Pancreas (tissue), 10 donors: ENCODE measurements at regions not wholly inside any gene's neighbourhood (a gene's known extent, or its start where the extent isn't known, plus 50 kb on each side); places are given as distances from the start of the nearest gene placed in this dataset.

ENCODE experiments used
- ATAC-seq, 4 donors: fragments of 200-7000 bp; cut with Tn5 transposase; one replicate each; pipeline versions ENCODE4 v1.8.0 to v1.9.1; 2020; ENCODE audit warnings: mild to moderate bottlenecking in 4 of 4, moderate library complexity in 4 of 4
- DNase-seq, 6 donors: peaks; one replicate each; pipeline ENCODE4 v3.0.0-alpha.2; 2020
- FAIRE-seq: peaks from 2 replicates; lab custom pipeline; 2012; peaks lifted over from hg19 to GRCh38; lab: Jason Lieb, UNC
- H3K27ac ChIP-seq, 4 donors: fragments of 200-600 bp; sonication (generic); 1 replicate in 3 of 4; 2 replicates in 1 of 4; pipeline versions ENCODE4 v1.5.0 to v1.8.0; 2020
- H3K27me3 ChIP-seq, 4 donors: fragments of 200-600 bp; one replicate each; pipeline ENCODE4 v1.8.0; 2021
- H3K36me3 ChIP-seq, 3 donors: fragments of 200-600 bp; sonication (generic) in 1 of 3; one replicate each; pipeline versions ENCODE4 v1.5.0 to v1.8.0; 2020 to 2021
- H3K4me1 ChIP-seq, 3 donors: fragments of 200-600 bp; one replicate each; pipeline ENCODE4 v1.8.0; 2021
- H3K4me3 ChIP-seq, 4 donors: fragments of 200-600 bp; sonication (generic) in 2 of 4; one replicate each; pipeline versions ENCODE4 v1.5.0 to v1.8.0; 2020 to 2021
- H3K9me3 ChIP-seq, 4 donors: fragments of 200-600 bp; one replicate each; pipeline ENCODE4 v1.8.0; 2021
- CTCF ChIP-seq, 4 donors: fragments of 200-600 bp; sonication (generic) in 3 of 4; IDR thresholded peaks; one replicate each; pipeline versions ENCODE4 v1.5.0 to v1.8.0; 2021; ENCODE audit warnings: antibody characterized with exemption in 4 of 4
- WGBS, 2 donors: extraction: QIAGEN DNeasy Blood & Tissue Kit; methylation state at CpG; one replicate each; pipeline ENCODE4 v1.1.7; 2013; 5-methylcytosine and 5-hydroxymethylcytosine counted together
- intact Hi-C, 3 donors: fragments of 100-400 bp; cut with DNase I; formaldehyde crosslinking; loops; one replicate each; pipeline versions ENCODE4 v1.11.1 to v1.14.2; 2022
- donor health status: healthy with polysubstance abuse.
- donor health status: DM: no; HTN: no; CAD: no; lungs with moderate emphysema.
- donor health status: DM: no; HTN: no; CAD: no.
- donor health status: control.
- donor health status: control.
- donor health status: Bipolar disorder and iron deficiency.
- donor health status: DM: yes; HTN: yes; CAD: no.
- donor health status: DM: no; HTN: no; CAD: no.
- donor health status: DM: no; HTN: no; CAD: no.
- donor health status: DM: yes; HTN: yes; CAD: no.

- WGBS, 2 donors = 20 to 30% methylated on average over 4 of the region's 4 CpGs
- FAIRE-seq = peak; percentile 32
- peaks cover 0 to 5% (median 5%) of the 10 kb centered on the region in 3 donors for H3K4me1 ChIP-seq
- H3K36me3 ChIP-seq = no peaks in the 10 kb centered on the region
- peak in 4 of 6 donors; percentile 23 to 46 (median 38) for DNase-seq
- no peaks in the 10 kb centered on the region for H3K27me3 ChIP-seq
- no peak overlapping the region for H3K4me3 ChIP-seq
- H3K9me3 ChIP-seq = no peaks in the 10 kb centered on the region
- intact Hi-C loops = no loop called here
- no peak for TF ChIP-seq CTCF (IDR thresholded peaks at IDR 0.05)
- H3K27ac ChIP-seq = peak overlapping the region; percentile 40 to 72 (median 66)
- ATAC-seq = peak; percentile 85 to 95 (median 92)
Measured at GRCh38 chr16:8519179-8519578, 71.1 kb downstream of the TMEM114 start.

- Histone ChIP-seq H3K9me3 (no peaks in the 10 kb centered on the region), H3K36me3 (no peaks in the 10 kb centered on the region), H3K27ac (no peak overlapping the region), H3K4me1 (peaks cover 0 to 5% (median 5%) of the 10 kb centered on the region in 3 donors), H3K27me3 (no peaks in the 10 kb centered on the region), H3K4me3 (no peak overlapping the region)
- no peak for DNase-seq
- no peak for TF ChIP-seq CTCF (IDR thresholded peaks at IDR 0.05)
- no peak for ATAC-seq
- no peak for FAIRE-seq
- intact Hi-C loops = no loop called here
- WGBS, 2 donors = 67 to 71% methylated on average over 4 of the region's 4 CpGs
Measured at GRCh38 chr16:8517280-8517679, 73.0 kb downstream of the TMEM114 start.

GRCh38 chr16:8516471-8516870 is 73.8 kb downstream of the TMEM114 start:
- no peak for ATAC-seq
- 96 to 98% methylated on average over 3 of the region's 3 CpGs for WGBS, 2 donors
- intact Hi-C loops = no loop called here
- Histone ChIP-seq H3K4me3 (no peak overlapping the region), H3K27me3 (no peaks in the 10 kb centered on the region), H3K27ac (no peak overlapping the region), H3K36me3 (no peaks in the 10 kb centered on the region), H3K4me1 (peaks cover 0 to 5% (median 5%) of the 10 kb centered on the region in 3 donors), H3K9me3 (no peaks in the 10 kb centered on the region)
- DNase-seq = no peak
- TF ChIP-seq CTCF (IDR thresholded peaks at IDR 0.05) = no peak
- FAIRE-seq = no peak

GRCh38 chr16:8512941-8513624 is 77.2 kb downstream of the TMEM114 start:
- TF ChIP-seq CTCF (IDR thresholded peaks at IDR 0.05) = no peak
- 62 to 64% methylated on average over 8 of the region's 8 CpGs for WGBS, 2 donors
- FAIRE-seq = no peak
- no peak overlapping the region for H3K4me3 ChIP-seq
- no peak for ATAC-seq
- no peak overlapping the region for H3K27ac ChIP-seq
- H3K27me3 ChIP-seq = no peaks in the 10 kb centered on the region
- H3K4me1 ChIP-seq = no peaks in the 10 kb centered on the region
- no peaks in the 10 kb centered on the region for H3K9me3 ChIP-seq
- intact Hi-C loops = no loop called here
- no peaks in the 10 kb centered on the region for H3K36me3 ChIP-seq
- DNase-seq = no peak

GRCh38 chr16:8511464-8511863 is 78.8 kb downstream of the TMEM114 start:
- Histone ChIP-seq H3K36me3 (no peaks in the 10 kb centered on the region), H3K4me3 (no peak overlapping the region), H3K27ac (no peak overlapping the region), H3K4me1 (no peaks in the 10 kb centered on the region), H3K9me3 (no peaks in the 10 kb centered on the region), H3K27me3 (no peaks in the 10 kb centered on the region)
- intact Hi-C loops = no loop called here
- WGBS, 2 donors = 82 to 88% methylated on average over 4 of the region's 4 CpGs
- no peak for TF ChIP-seq CTCF (IDR thresholded peaks at IDR 0.05)
- DNase-seq (no peak), ATAC-seq (no peak), FAIRE-seq (no peak)
